Fibroblast of lung (primary cell): ENCODE measurements at regions not wholly inside any gene's neighbourhood (a gene's known extent, or its start where the extent isn't known, plus 50 kb on each side); places are given as distances from the start of the nearest gene placed in this dataset.

Experiments
- DNase-seq, 2 donors: peaks; one replicate each; pipeline versions ENCODE4 v3.0.0 to v3.0.0-alpha.2; 2010; ENCODE audit warnings: low read depth in 2 of 2
- H2AFZ ChIP-seq: 2 replicates; pipeline ENCODE4 v1.5.1; 2012; ENCODE audit warnings: low read length, control low read depth, inconsistent platforms
- H3K27ac ChIP-seq: 2 replicates; pipeline ENCODE4 v1.5.1; 2011; ENCODE audit warnings: low read length, control low read depth; ENCODE audit not compliant: insufficient read depth
- H3K27me3 ChIP-seq: 2 replicates; pipeline ENCODE4 v1.5.1; 2011; ENCODE audit warnings: mild to moderate bottlenecking, low read length; ENCODE audit not compliant: control insufficient read depth, insufficient read depth
- H3K36me3 ChIP-seq: 2 replicates; pipeline ENCODE4 v1.5.1; 2011; ENCODE audit warnings: low read length; ENCODE audit not compliant: control insufficient read depth, insufficient read depth
- H3K4me1 ChIP-seq: 2 replicates; pipeline ENCODE4 v1.5.1; 2011; ENCODE audit warnings: low read length; ENCODE audit not compliant: control insufficient read depth, insufficient read depth; ENCODE audit errors: extremely low read depth
- H3K4me2 ChIP-seq: 2 replicates; pipeline ENCODE4 v1.5.1; 2011; ENCODE audit warnings: low read length, control low read depth; ENCODE audit not compliant: insufficient read depth; ENCODE audit errors: extremely low read depth
- H3K4me3 ChIP-seq, 4 experiments: fragments of 200-600 bp in 1 of 4; sonication (generic) in 1 of 4; replicated peaks in 1 of 4; 2 replicates each; pipeline ENCODE4 v1.5.1; 2011 to 2016; ENCODE audit warnings: low read length in 4 of 4, low read depth in 3 of 4, mild to moderate bottlenecking in 3 of 4, control low read depth in 2 of 4, inconsistent platforms in 1 of 4, mixed read lengths in 1 of 4; ENCODE audit not compliant: insufficient read depth in 1 of 4; ENCODE audit errors: control extremely low read depth in 1 of 4
- H3K79me2 ChIP-seq: 2 replicates; pipeline ENCODE4 v1.5.1; 2012; ENCODE audit warnings: mild to moderate bottlenecking, low read length, inconsistent platforms; ENCODE audit not compliant: control insufficient read depth, insufficient read depth
- H3K9ac ChIP-seq: 2 replicates; pipeline ENCODE4 v1.5.1; 2011; ENCODE audit warnings: mild to moderate bottlenecking, low read length, control low read depth; ENCODE audit not compliant: insufficient read depth
- H3K9me3 ChIP-seq: 2 replicates; pipeline ENCODE4 v1.5.1; 2012; ENCODE audit warnings: low read depth, low read length; ENCODE audit not compliant: control insufficient read depth, insufficient read depth
- H4K20me1 ChIP-seq: 2 replicates; pipeline ENCODE4 v1.5.1; 2011; ENCODE audit warnings: low read length; ENCODE audit not compliant: control insufficient read depth, insufficient read depth; ENCODE audit errors: extremely low read depth
- CTCF ChIP-seq, 2 donors: IDR thresholded peaks in 1 of 2; conservative IDR thresholded peaks in 1 of 2; 1 replicate in 1 of 2; 2 replicates in 1 of 2; pipeline ENCODE4 v1.5.1; 2011 to 2012; ENCODE audit warnings: low read length in 2 of 2, control low read depth in 1 of 2, inconsistent platforms in 1 of 2, low read depth in 1 of 2, mild to moderate bottlenecking in 1 of 2
- EZH2 ChIP-seq: IDR thresholded peaks from 2 replicates; pipeline ENCODE4 v1.5.1; 2012; ENCODE audit warnings: low read length, control low read depth, mild to moderate bottlenecking; ENCODE audit errors: missing control alignments

DNA sequence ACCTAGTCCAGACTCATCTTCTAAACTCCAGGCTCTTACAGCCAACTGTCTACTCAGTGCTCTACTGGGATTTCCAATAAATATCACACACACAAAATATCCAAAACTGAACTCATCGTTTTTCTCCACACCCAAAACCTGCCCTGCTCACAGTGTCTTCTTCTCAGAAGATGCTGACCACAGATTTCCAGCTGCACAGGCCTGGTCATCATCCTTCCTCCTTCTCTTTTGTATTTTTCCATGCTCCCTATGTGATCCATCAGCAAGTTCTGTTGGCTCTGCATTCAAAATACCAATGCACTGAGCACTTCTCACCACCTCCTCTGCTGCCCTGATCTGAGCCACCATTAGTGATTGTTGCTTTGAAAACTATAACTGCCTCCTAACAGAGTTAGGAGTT, 159.5 kb upstream of the KAZN start:
- Histone ChIP-seq H2AFZ (no peak overlapping the region), H3K27ac (no peak overlapping the region), H3K9me3 (no peaks in the 10 kb centered on the region), H3K4me3 (no peak overlapping the region), H3K36me3 (no peaks in the 10 kb centered on the region), H3K9ac (no peak overlapping the region), H4K20me1 (no peaks in the 10 kb centered on the region), H3K79me2 (no peaks in the 10 kb centered on the region), H3K27me3 (no peaks in the 10 kb centered on the region), H3K4me2 (no peak overlapping the region), H3K4me1 (peaks cover 15% of the 10 kb centered on the region)
- TF ChIP-seq CTCF (conservative IDR thresholded peaks at IDR 0.05 in 1 of 2, IDR thresholded peaks at IDR 0.05 in 1 of 2; ENCODE audit: low read depth in 1 of 2, low read length in 2 of 2) (no peak), EZH2 (no peak)
- DNase-seq: peak in 1 of 2 donors; percentile 37

DNA sequence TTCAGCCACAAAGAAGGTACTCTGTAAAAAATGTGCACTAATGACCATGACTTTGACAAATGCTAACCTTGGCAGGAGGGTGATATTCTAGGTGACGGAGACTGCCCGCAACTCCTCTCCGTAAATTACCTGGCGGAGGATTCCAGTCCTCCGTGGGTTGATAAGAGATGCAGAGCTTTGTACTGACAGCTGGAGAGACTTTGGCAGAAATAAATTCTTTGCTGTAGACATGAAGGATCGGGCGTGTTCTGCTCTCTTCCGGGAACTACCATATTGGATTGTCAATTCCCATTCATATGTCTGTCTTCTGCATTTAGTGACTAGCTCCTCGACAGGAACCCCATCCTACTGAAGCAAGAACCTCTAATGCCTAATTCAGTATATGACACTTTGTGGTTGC, 158.3 kb upstream of the KAZN start:
- Histone ChIP-seq H2AFZ (no peak overlapping the region), H3K27me3 (no peaks in the 10 kb centered on the region), H3K9ac (no peak overlapping the region), H3K4me2 (no peak overlapping the region), H3K4me3 (no peak overlapping the region), H3K27ac (no peak overlapping the region), H4K20me1 (no peaks in the 10 kb centered on the region), H3K36me3 (no peaks in the 10 kb centered on the region), H3K4me1 (peaks cover 15% of the 10 kb centered on the region), H3K9me3 (no peaks in the 10 kb centered on the region), H3K79me2 (no peaks in the 10 kb centered on the region)
- no peak for TF ChIP-seq CTCF (conservative IDR thresholded peaks at IDR 0.05 in 1 of 2, IDR thresholded peaks at IDR 0.05 in 1 of 2; ENCODE audit: low read depth in 1 of 2, low read length in 2 of 2)
- TF ChIP-seq EZH2: no peak
- DNase-seq: no peak

DNA sequence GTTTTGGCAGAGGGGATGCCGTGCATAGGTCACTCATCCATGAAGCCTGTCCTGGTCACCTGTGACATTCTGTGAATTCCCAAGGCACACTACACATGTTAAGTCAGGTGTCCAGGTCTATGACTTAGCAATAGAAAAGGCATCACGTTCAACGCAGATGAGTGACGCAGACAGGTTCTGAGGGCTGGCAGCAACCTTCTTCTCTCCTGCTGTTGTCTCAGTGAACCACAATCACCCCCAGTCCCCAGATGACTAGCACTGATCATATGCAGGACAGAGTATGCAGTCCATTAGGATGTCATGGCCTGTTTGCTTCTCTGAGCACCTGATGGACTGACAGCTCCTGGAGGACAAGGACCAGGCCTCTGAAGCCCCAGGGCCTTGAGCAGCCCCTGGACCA, 157.8 kb upstream of the KAZN start:
- Histone ChIP-seq H3K9ac (no peak overlapping the region), H3K36me3 (no peaks in the 10 kb centered on the region), H3K27ac (peak overlapping the region; percentile 64), H3K9me3 (no peaks in the 10 kb centered on the region), H3K4me1 (peaks cover 15% of the 10 kb centered on the region), H3K79me2 (no peaks in the 10 kb centered on the region), H2AFZ (no peak overlapping the region), H3K4me2 (no peak overlapping the region), H4K20me1 (no peaks in the 10 kb centered on the region), H3K4me3 (no peak overlapping the region), H3K27me3 (no peaks in the 10 kb centered on the region)
- DNase-seq: peak in 1 of 2 donors; percentile 24
- no peak for TF ChIP-seq CTCF (conservative IDR thresholded peaks at IDR 0.05 in 1 of 2, IDR thresholded peaks at IDR 0.05 in 1 of 2; ENCODE audit: low read depth in 1 of 2, low read length in 2 of 2)
- TF ChIP-seq EZH2: no peak
